Vagina (tissue), 2 donors: ENCODE measurements at regions not wholly inside any gene's neighbourhood (a gene's known extent, or its start where the extent isn't known, plus 50 kb on each side); places are given as distances from the start of the nearest gene placed in this dataset.

Experiments
- POLR2AphosphoS5 ChIP-seq, 2 donors: sonication (generic); formaldehyde crosslinking; IDR thresholded peaks; one replicate each; pipeline ENCODE4 v1.9.0; 2017; ENCODE audit warnings: antibody characterized with exemption in 2 of 2, mild to moderate bottlenecking in 2 of 2, low read depth in 1 of 2; ENCODE audit not compliant: insufficient read depth in 1 of 2
- TF ChIP-seq, protein P1 (sequence below), 3 experiments: fragments of 450-650 bp in 2 of 3; fragments of 200-600 bp in 1 of 3; sonication (generic) in 1 of 3; IDR thresholded peaks; one replicate each; pipeline ENCODE4 v1.5.1; 2017 to 2019; ENCODE audit warnings: antibody characterized with exemption in 3 of 3, mild to moderate bottlenecking in 2 of 3, moderate library complexity in 2 of 3

DNA sequence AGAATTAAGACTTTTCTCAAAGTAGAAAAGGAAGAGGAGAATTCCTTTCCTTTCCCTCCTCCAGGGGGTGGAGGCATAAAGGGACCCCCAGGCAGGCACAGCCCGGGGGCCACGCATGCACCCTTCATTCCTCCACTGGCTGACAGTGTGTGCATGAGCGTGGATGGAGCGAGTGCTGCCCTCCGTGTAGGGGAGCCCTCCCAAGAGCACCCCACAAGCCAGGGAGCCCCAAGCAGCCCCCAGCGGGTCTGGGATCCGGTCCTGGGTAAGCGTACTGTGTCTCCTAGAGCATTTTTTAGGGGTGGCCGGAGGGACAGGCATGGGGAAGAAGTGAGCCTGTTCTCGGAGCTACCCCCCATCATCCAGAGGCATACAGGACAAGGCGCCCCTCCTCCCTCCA lies 120.5 kb downstream of the SIK1 start:
- TF ChIP-seq, protein P1, sequence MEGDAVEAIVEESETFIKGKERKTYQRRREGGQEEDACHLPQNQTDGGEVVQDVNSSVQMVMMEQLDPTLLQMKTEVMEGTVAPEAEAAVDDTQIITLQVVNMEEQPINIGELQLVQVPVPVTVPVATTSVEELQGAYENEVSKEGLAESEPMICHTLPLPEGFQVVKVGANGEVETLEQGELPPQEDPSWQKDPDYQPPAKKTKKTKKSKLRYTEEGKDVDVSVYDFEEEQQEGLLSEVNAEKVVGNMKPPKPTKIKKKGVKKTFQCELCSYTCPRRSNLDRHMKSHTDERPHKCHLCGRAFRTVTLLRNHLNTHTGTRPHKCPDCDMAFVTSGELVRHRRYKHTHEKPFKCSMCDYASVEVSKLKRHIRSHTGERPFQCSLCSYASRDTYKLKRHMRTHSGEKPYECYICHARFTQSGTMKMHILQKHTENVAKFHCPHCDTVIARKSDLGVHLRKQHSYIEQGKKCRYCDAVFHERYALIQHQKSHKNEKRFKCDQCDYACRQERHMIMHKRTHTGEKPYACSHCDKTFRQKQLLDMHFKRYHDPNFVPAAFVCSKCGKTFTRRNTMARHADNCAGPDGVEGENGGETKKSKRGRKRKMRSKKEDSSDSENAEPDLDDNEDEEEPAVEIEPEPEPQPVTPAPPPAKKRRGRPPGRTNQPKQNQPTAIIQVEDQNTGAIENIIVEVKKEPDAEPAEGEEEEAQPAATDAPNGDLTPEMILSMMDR (IDR thresholded peaks at IDR 0.05) = no peak
- no peak for TF ChIP-seq POLR2AphosphoS5 (IDR thresholded peaks at IDR 0.05; ENCODE audit: insufficient read depth in 1 of 2, low read depth in 1 of 2)
